Skeletal muscle tissue (tissue), 3 donors: ENCODE measurements at regions not wholly inside any gene's neighbourhood (a gene's known extent, or its start where the extent isn't known, plus 50 kb on each side); places are given as distances from the start of the nearest gene placed in this dataset.

Source experiments
- H3K27ac ChIP-seq: one replicate; pipeline ENCODE4 v1.7.0; 2013; ENCODE audit warnings: mild to moderate bottlenecking, low read depth, low read length, inconsistent platforms
- H3K27me3 ChIP-seq, 3 donors: one replicate each; pipeline ENCODE4 v1.7.0; 2013; ENCODE audit warnings: low read length in 3 of 3; ENCODE audit not compliant: control insufficient read depth in 3 of 3, insufficient read depth in 3 of 3
- H3K36me3 ChIP-seq, 3 donors: one replicate each; pipeline ENCODE4 v1.7.0; 2013; ENCODE audit warnings: low read length in 3 of 3; ENCODE audit not compliant: control insufficient read depth in 3 of 3, insufficient read depth in 3 of 3
- H3K4me1 ChIP-seq, 3 donors: one replicate each; pipeline ENCODE4 v1.7.0; 2013; ENCODE audit warnings: low read length in 3 of 3, mild to moderate bottlenecking in 3 of 3; ENCODE audit not compliant: control insufficient read depth in 3 of 3, insufficient read depth in 3 of 3
- H3K4me3 ChIP-seq, 3 donors: one replicate each; pipeline ENCODE4 v1.7.0; 2013; ENCODE audit warnings: low read length in 3 of 3
- H3K9ac ChIP-seq, 3 donors: one replicate each; pipeline ENCODE4 v1.7.0; 2013; ENCODE audit warnings: low read length in 3 of 3, mild to moderate bottlenecking in 3 of 3, moderate library complexity in 2 of 3, low read depth in 1 of 3
- H3K9me3 ChIP-seq, 3 donors: one replicate each; pipeline ENCODE4 v1.7.0; 2013; ENCODE audit warnings: low read length in 3 of 3; ENCODE audit not compliant: control insufficient read depth in 3 of 3
- donor health status: Osteomylitis.

GRCh38 chr13:74476788-74477187 is 342.6 kb upstream of the KLF12 start:
- H3K9ac ChIP-seq: no peak overlapping the region
- H3K9me3 ChIP-seq: peaks cover 0 to 2% (median 0%) of the 10 kb centered on the region in 3 donors
- no peak overlapping the region for H3K27ac ChIP-seq
- no peaks in the 10 kb centered on the region for H3K4me1 ChIP-seq
- H3K36me3 ChIP-seq: no peaks in the 10 kb centered on the region
- no peaks in the 10 kb centered on the region for H3K27me3 ChIP-seq
- H3K4me3 ChIP-seq: no peak overlapping the region

- H3K27ac ChIP-seq: no peak overlapping the region
Measured at GRCh38 chr13:74476365-74476764, 342.2 kb upstream of the KLF12 start.

GRCh38 chr13:74466864-74467263 is 332.7 kb upstream of the KLF12 start:
- no peaks in the 10 kb centered on the region for H3K27me3 ChIP-seq
- no peak overlapping the region for H3K4me3 ChIP-seq
- H3K9me3 ChIP-seq: no peaks in the 10 kb centered on the region
- peaks cover 0 to 2% (median 0%) of the 10 kb centered on the region in 3 donors for H3K4me1 ChIP-seq
- no peak overlapping the region for H3K9ac ChIP-seq
- H3K27ac ChIP-seq: no peak overlapping the region
- no peaks in the 10 kb centered on the region for H3K36me3 ChIP-seq

More at GRCh38 chr13:74476365-74476764, 342.2 kb upstream of the KLF12 start:
- Histone ChIP-seq H3K9me3 (peaks cover 0 to 2% (median 0%) of the 10 kb centered on the region in 3 donors), H3K27me3 (no peaks in the 10 kb centered on the region), H3K36me3 (no peaks in the 10 kb centered on the region), H3K9ac (no peak overlapping the region), H3K4me1 (no peaks in the 10 kb centered on the region), H3K4me3 (no peak overlapping the region)

GRCh38 chr13:74466020-74466419 is 331.8 kb upstream of the KLF12 start:
- H3K4me3 ChIP-seq: no peak overlapping the region
- H3K9ac ChIP-seq: no peak overlapping the region
- no peaks in the 10 kb centered on the region for H3K36me3 ChIP-seq
- no peaks in the 10 kb centered on the region for H3K27me3 ChIP-seq
- peaks cover 0 to 2% (median 0%) of the 10 kb centered on the region in 3 donors for H3K4me1 ChIP-seq
- no peaks in the 10 kb centered on the region for H3K9me3 ChIP-seq
- H3K27ac ChIP-seq: no peak overlapping the region

DNA sequence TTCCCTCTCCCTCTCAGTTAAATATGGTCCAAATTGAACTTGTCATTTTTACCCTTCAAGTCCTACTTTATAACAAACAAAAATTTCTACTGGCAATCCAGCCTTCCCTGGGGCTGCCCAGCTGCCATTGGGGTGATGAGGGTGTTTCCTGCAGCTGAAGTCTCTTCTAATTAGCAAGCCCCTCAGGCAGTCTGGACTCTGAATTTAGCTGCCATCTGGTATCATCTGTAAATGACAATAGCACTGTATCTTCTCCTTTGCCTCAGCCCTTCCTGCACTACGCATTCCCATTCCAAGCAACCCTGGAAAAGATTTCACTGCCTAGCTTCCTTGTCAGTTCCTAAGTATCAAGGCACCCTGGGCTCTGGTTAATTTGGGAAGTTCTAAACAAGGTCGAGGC is 331.1 kb upstream of the KLF12 start:
- H3K36me3 ChIP-seq: no peaks in the 10 kb centered on the region
- no peak overlapping the region for H3K4me3 ChIP-seq
- no peaks in the 10 kb centered on the region for H3K27me3 ChIP-seq
- H3K4me1 ChIP-seq: peaks cover 0 to 2% (median 0%) of the 10 kb centered on the region in 3 donors
- no peak overlapping the region for H3K27ac ChIP-seq
- H3K9ac ChIP-seq: no peak overlapping the region
- H3K9me3 ChIP-seq: no peaks in the 10 kb centered on the region

DNA sequence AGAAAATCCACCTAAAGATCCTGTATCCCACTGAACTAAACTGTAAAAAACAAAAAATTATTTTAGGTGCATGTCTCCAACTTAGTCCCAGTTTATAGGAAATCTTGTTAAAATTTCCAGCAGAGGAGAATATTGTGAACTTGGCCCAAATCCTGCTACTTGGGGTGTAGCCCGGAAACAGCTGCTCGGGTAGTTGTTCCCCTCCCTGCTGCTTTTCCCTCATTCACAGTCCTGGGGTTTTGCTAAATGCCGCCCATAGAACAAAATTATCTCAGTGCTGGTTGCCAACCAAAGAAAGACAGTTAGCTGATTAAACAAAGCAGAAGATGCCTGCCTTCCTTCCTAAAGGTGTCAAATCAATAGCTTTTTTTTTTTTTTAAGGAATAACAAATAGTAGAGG is 330.5 kb upstream of the KLF12 start:
- H3K27me3 ChIP-seq: no peaks in the 10 kb centered on the region
- no peak overlapping the region for H3K4me3 ChIP-seq
- H3K27ac ChIP-seq: no peak overlapping the region
- H3K9ac ChIP-seq: no peak overlapping the region
- no peaks in the 10 kb centered on the region for H3K36me3 ChIP-seq
- peaks cover 0 to 2% (median 0%) of the 10 kb centered on the region in 3 donors for H3K4me1 ChIP-seq
- H3K9me3 ChIP-seq: no peaks in the 10 kb centered on the region

DNA sequence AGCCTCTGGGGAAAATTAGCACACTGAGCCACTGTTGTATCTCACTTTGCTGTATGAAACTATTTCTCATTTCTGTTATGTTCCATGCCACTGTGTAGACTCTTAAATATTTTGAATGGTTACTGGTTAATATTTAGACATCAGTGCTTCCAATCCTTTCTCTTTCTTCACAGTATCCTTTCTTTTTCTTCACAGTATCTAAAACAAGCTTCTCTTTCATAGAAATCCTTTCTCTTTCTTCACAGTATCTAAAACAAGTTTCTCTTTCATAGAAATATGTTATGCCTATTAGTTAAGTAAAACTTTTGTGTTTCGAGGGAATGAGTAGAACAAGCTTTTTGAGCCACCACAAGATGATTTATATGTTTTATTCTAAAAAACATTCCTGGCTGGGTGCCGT is 326.8 kb upstream of the KLF12 start:
- peaks cover 0 to 2% (median 0%) of the 10 kb centered on the region in 3 donors for H3K4me1 ChIP-seq
- no peaks in the 10 kb centered on the region for H3K36me3 ChIP-seq
- H3K27ac ChIP-seq: no peak overlapping the region
- H3K27me3 ChIP-seq: no peaks in the 10 kb centered on the region
- no peaks in the 10 kb centered on the region for H3K9me3 ChIP-seq
- no peak overlapping the region for H3K4me3 ChIP-seq
- no peak overlapping the region for H3K9ac ChIP-seq

DNA sequence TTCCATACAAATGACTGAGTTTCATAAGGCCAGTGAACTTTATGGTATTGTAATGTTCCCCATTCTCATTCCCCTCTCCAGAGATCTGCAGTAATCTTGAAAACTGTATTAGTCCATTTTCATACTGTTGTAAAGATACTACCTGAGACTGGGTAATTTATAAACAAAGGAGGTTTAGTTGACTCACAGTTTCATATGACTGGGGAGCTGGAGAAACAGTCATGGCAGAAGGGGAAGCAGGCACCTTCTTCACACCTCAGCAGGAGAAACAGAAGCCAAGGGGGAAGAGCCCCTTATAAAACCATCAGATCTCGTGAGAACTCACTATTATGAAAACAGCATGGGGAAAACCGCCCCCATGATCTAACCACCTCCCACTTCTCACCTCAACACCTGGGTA is 318.7 kb upstream of the KLF12 start:
- Histone ChIP-seq H3K9me3 (no peaks in the 10 kb centered on the region), H3K36me3 (no peaks in the 10 kb centered on the region), H3K4me1 (no peaks in the 10 kb centered on the region), H3K4me3 (no peak overlapping the region), H3K27me3 (no peaks in the 10 kb centered on the region), H3K9ac (no peak overlapping the region), H3K27ac (no peak overlapping the region)

DNA sequence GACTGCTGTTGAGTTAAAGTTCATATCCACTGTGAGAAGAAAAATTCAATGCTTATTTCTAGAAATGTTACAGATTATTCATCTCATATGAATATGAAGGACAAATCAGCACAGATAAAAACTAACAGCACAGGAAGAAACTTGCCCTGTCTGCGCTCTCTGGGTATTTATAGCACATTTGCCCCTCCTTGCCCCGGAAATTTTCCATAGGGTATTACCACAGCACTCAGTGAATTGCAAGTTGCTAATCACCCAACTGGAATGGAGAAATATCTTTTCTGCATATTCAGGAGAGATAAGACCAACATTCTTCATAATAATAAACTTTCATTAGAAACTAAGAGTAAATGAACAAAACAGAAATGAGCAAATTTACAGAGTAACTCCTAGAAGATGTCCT is 318.0 kb upstream of the KLF12 start:
- H3K9ac ChIP-seq: no peak overlapping the region
- H3K27me3 ChIP-seq: no peaks in the 10 kb centered on the region
- H3K27ac ChIP-seq: no peak overlapping the region
- no peaks in the 10 kb centered on the region for H3K36me3 ChIP-seq
- no peaks in the 10 kb centered on the region for H3K9me3 ChIP-seq
- no peak overlapping the region for H3K4me3 ChIP-seq
- H3K4me1 ChIP-seq: no peaks in the 10 kb centered on the region

DNA sequence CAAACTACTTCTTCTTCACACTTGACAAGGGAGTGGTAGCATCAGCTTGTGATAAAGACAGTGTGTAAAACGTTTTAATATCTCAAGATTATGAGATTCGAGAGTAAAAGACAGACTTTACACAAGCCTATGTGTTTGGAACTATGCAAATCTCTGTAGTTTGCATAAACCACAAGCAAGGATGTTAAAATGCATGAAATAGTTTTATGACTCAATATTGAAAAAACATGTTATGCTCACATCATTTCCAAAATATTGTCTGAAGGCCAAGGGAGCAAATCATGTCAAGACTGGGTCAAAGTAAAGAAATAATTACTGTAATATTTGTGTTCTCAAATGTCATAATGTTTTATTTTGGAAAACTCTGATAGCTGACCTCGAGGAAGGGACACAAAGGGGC is 316.8 kb upstream of the KLF12 start:
- Histone ChIP-seq H3K4me3 (no peak overlapping the region), H3K36me3 (no peaks in the 10 kb centered on the region), H3K9ac (no peak overlapping the region), H3K27ac (no peak overlapping the region), H3K9me3 (no peaks in the 10 kb centered on the region), H3K27me3 (no peaks in the 10 kb centered on the region), H3K4me1 (no peaks in the 10 kb centered on the region)

DNA sequence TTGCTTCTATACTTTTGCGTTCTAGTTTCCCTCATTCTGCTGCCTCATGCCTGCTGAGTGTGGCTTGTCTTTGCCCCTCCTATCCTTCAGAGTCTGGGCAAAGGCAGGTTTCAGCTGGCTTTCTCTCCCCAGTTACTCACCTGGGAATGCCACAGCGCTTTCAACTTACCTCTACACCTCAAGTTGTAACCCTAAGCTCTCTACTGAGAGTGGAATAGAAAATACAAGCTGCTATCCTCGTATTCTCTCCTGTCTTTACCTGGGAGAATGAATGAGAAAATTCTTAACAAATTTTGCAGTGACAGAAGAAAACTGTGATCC is 316.3 kb upstream of the KLF12 start:
- Histone ChIP-seq H3K27ac (no peak overlapping the region), H3K27me3 (no peaks in the 10 kb centered on the region), H3K4me1 (no peaks in the 10 kb centered on the region), H3K36me3 (no peaks in the 10 kb centered on the region), H3K4me3 (no peak overlapping the region), H3K9me3 (no peaks in the 10 kb centered on the region), H3K9ac (no peak overlapping the region)
